ENCODE measurements at regions not wholly inside any gene's neighbourhood (a gene's known extent, or its start where the extent isn't known, plus 50 kb on each side); places are given as distances from the start of the nearest gene placed in this dataset.
"Not testable (repeated sequence)": the region's sequence is repeated elsewhere in the genome, so short reads cannot be mapped to it uniquely, and the experiment has no call there.

- Histone ChIP-seq H3K9me3 (ENCODE audit: control insufficient read depth in 1 of 2, low read length in 2 of 2) (no peaks in the 10 kb centered on the region), H3K4me1 (ENCODE audit: control insufficient read depth in 1 of 2, insufficient read depth in 2 of 2, low read length in 2 of 2) (no peaks in the 10 kb centered on the region), H3K27me3 (ENCODE audit: low read depth, low read length) (no peaks in the 10 kb centered on the region), H3K36me3 (ENCODE audit: control insufficient read depth in 1 of 2, insufficient read depth in 2 of 2, low read length in 2 of 2) (no peaks in the 10 kb centered on the region), H3K27ac (ENCODE audit: low read length) (no peak overlapping the region), H3K4me3 (ENCODE audit: low read depth in 1 of 2, low read length in 2 of 2) (no peak overlapping the region)
These were observed 200.8 kb downstream of the MAT2B start for GRCh38 chr5:163706053-163706771.

GRCh38 chr5:163712011-163712410 lies 206.6 kb downstream of the MAT2B start:
- Histone ChIP-seq H3K4me1 (ENCODE audit: control insufficient read depth in 1 of 2, insufficient read depth in 2 of 2, low read length in 2 of 2) (no peaks in the 10 kb centered on the region), H3K9me3 (ENCODE audit: control insufficient read depth in 1 of 2, low read length in 2 of 2) (no peaks in the 10 kb centered on the region), H3K27ac (ENCODE audit: low read length) (no peak overlapping the region), H3K4me3 (ENCODE audit: low read depth in 1 of 2, low read length in 2 of 2) (no peak overlapping the region), H3K27me3 (ENCODE audit: low read depth, low read length) (no peaks in the 10 kb centered on the region), H3K36me3 (ENCODE audit: control insufficient read depth in 1 of 2, insufficient read depth in 2 of 2, low read length in 2 of 2) (no peaks in the 10 kb centered on the region)

GRCh38 chr5:163718272-163718671 lies 212.9 kb downstream of the MAT2B start:
- Histone ChIP-seq H3K4me3 (ENCODE audit: low read depth in 1 of 2, low read length in 2 of 2) (no peak overlapping the region), H3K36me3 (ENCODE audit: control insufficient read depth in 1 of 2, insufficient read depth in 2 of 2, low read length in 2 of 2) (no peaks in the 10 kb centered on the region), H3K27me3 (ENCODE audit: low read depth, low read length) (no peaks in the 10 kb centered on the region), H3K4me1 (ENCODE audit: control insufficient read depth in 1 of 2, insufficient read depth in 2 of 2, low read length in 2 of 2) (no peaks in the 10 kb centered on the region), H3K27ac (ENCODE audit: low read length) (no peak overlapping the region), H3K9me3 (ENCODE audit: control insufficient read depth in 1 of 2, low read length in 2 of 2) (no peaks in the 10 kb centered on the region)

GRCh38 chr5:163724305-163724704 lies 218.9 kb downstream of the MAT2B start:
- H3K36me3 ChIP-seq (ENCODE audit: control insufficient read depth in 1 of 2, insufficient read depth in 2 of 2, low read length in 2 of 2): no peaks in the 10 kb centered on the region
- no peaks in the 10 kb centered on the region for H3K4me1 ChIP-seq (ENCODE audit: control insufficient read depth in 1 of 2, insufficient read depth in 2 of 2, low read length in 2 of 2)
- H3K4me3 ChIP-seq (ENCODE audit: low read depth in 1 of 2, low read length in 2 of 2): no peak overlapping the region
- no peaks in the 10 kb centered on the region for H3K27me3 ChIP-seq (ENCODE audit: low read depth, low read length)
- no peak overlapping the region for H3K27ac ChIP-seq (ENCODE audit: low read length)
- no peaks in the 10 kb centered on the region for H3K9me3 ChIP-seq (ENCODE audit: control insufficient read depth in 1 of 2, low read length in 2 of 2)

- Histone ChIP-seq H3K4me3 (ENCODE audit: low read depth in 1 of 2, low read length in 2 of 2) (no peak overlapping the region), H3K9me3 (ENCODE audit: control insufficient read depth in 1 of 2, low read length in 2 of 2) (no peaks in the 10 kb centered on the region), H3K27ac (ENCODE audit: low read length) (no peak overlapping the region)
These were observed 221.6 kb downstream of the MAT2B start for GRCh38 chr5:163727028-163727427.

GRCh38 chr5:163730206-163730756 lies 224.9 kb downstream of the MAT2B start:
- Histone ChIP-seq H3K4me3 (ENCODE audit: low read depth in 1 of 2, low read length in 2 of 2) (no peak overlapping the region), H3K27ac (ENCODE audit: low read length) (no peak overlapping the region), H3K9me3 (ENCODE audit: control insufficient read depth in 1 of 2, low read length in 2 of 2) (no peaks in the 10 kb centered on the region), H3K36me3 (ENCODE audit: control insufficient read depth in 1 of 2, insufficient read depth in 2 of 2, low read length in 2 of 2) (no peaks in the 10 kb centered on the region), H3K4me1 (ENCODE audit: control insufficient read depth in 1 of 2, insufficient read depth in 2 of 2, low read length in 2 of 2) (no peaks in the 10 kb centered on the region), H3K27me3 (ENCODE audit: low read depth, low read length) (no peaks in the 10 kb centered on the region)

More at GRCh38 chr5:163727028-163727427, 221.6 kb downstream of the MAT2B start:
- H3K27me3 ChIP-seq (ENCODE audit: low read depth, low read length): no peaks in the 10 kb centered on the region
- no peaks in the 10 kb centered on the region for H3K36me3 ChIP-seq (ENCODE audit: control insufficient read depth in 1 of 2, insufficient read depth in 2 of 2, low read length in 2 of 2)
- H3K4me1 ChIP-seq (ENCODE audit: control insufficient read depth in 1 of 2, insufficient read depth in 2 of 2, low read length in 2 of 2): no peaks in the 10 kb centered on the region

- Histone ChIP-seq H3K27ac (ENCODE audit: low read length) (no peak overlapping the region), H3K36me3 (ENCODE audit: control insufficient read depth in 1 of 2, insufficient read depth in 2 of 2, low read length in 2 of 2) (no peaks in the 10 kb centered on the region), H3K4me3 (ENCODE audit: low read depth in 1 of 2, low read length in 2 of 2) (no peak overlapping the region), H3K9me3 (ENCODE audit: control insufficient read depth in 1 of 2, low read length in 2 of 2) (no peaks in the 10 kb centered on the region), H3K27me3 (ENCODE audit: low read depth, low read length) (no peaks in the 10 kb centered on the region), H3K4me1 (ENCODE audit: control insufficient read depth in 1 of 2, insufficient read depth in 2 of 2, low read length in 2 of 2) (no peaks in the 10 kb centered on the region)
These were observed 225.8 kb downstream of the MAT2B start for GRCh38 chr5:163731256-163731655.

- no peaks in the 10 kb centered on the region for H3K9me3 ChIP-seq (ENCODE audit: control insufficient read depth in 1 of 2, low read length in 2 of 2)
- H3K36me3 ChIP-seq (ENCODE audit: control insufficient read depth in 1 of 2, insufficient read depth in 2 of 2, low read length in 2 of 2): no peaks in the 10 kb centered on the region
- H3K4me3 ChIP-seq (ENCODE audit: low read depth in 1 of 2, low read length in 2 of 2): no peak overlapping the region
- no peak overlapping the region for H3K27ac ChIP-seq (ENCODE audit: low read length)
- no peaks in the 10 kb centered on the region for H3K27me3 ChIP-seq (ENCODE audit: low read depth, low read length)
- no peaks in the 10 kb centered on the region for H3K4me1 ChIP-seq (ENCODE audit: control insufficient read depth in 1 of 2, insufficient read depth in 2 of 2, low read length in 2 of 2)
These were observed 229.7 kb downstream of the MAT2B start for GRCh38 chr5:163735069-163735468.

GRCh38 chr5:163747586-163747985 lies 242.2 kb downstream of the MAT2B start:
- Histone ChIP-seq H3K27me3 (ENCODE audit: low read depth, low read length) (no peaks in the 10 kb centered on the region), H3K4me3 (ENCODE audit: low read depth in 1 of 2, low read length in 2 of 2) (no peak overlapping the region), H3K4me1 (ENCODE audit: control insufficient read depth in 1 of 2, insufficient read depth in 2 of 2, low read length in 2 of 2) (no peaks in the 10 kb centered on the region), H3K9me3 (ENCODE audit: control insufficient read depth in 1 of 2, low read length in 2 of 2) (no peaks in the 10 kb centered on the region), H3K36me3 (ENCODE audit: control insufficient read depth in 1 of 2, insufficient read depth in 2 of 2, low read length in 2 of 2) (no peaks in the 10 kb centered on the region), H3K27ac (ENCODE audit: low read length) (no peak overlapping the region)

GRCh38 chr5:163748934-163749333 lies 243.5 kb downstream of the MAT2B start:
- Histone ChIP-seq H3K27me3 (ENCODE audit: low read depth, low read length) (no peaks in the 10 kb centered on the region), H3K27ac (ENCODE audit: low read length) (no peak overlapping the region), H3K36me3 (ENCODE audit: control insufficient read depth in 1 of 2, insufficient read depth in 2 of 2, low read length in 2 of 2) (no peaks in the 10 kb centered on the region), H3K9me3 (ENCODE audit: control insufficient read depth in 1 of 2, low read length in 2 of 2) (no peaks in the 10 kb centered on the region), H3K4me1 (ENCODE audit: control insufficient read depth in 1 of 2, insufficient read depth in 2 of 2, low read length in 2 of 2) (no peaks in the 10 kb centered on the region), H3K4me3 (ENCODE audit: low read depth in 1 of 2, low read length in 2 of 2) (no peak overlapping the region)

- H3K27me3 ChIP-seq (ENCODE audit: low read depth, low read length); H3K9me3 ChIP-seq (ENCODE audit: control insufficient read depth in 1 of 2, low read length in 2 of 2); H3K27ac ChIP-seq (ENCODE audit: low read length); H3K36me3 ChIP-seq (ENCODE audit: control insufficient read depth in 1 of 2, insufficient read depth in 2 of 2, low read length in 2 of 2); H3K4me3 ChIP-seq (ENCODE audit: low read depth in 1 of 2, low read length in 2 of 2); H3K4me1 ChIP-seq (ENCODE audit: control insufficient read depth in 1 of 2, insufficient read depth in 2 of 2, low read length in 2 of 2): not testable (repeated sequence)
These were observed 245.0 kb downstream of the MAT2B start for GRCh38 chr5:163750415-163750814.

GRCh38 chr5:163755505-163755904 lies 250.1 kb downstream of the MAT2B start:
- no peak overlapping the region for H3K4me3 ChIP-seq (ENCODE audit: low read depth in 1 of 2, low read length in 2 of 2)
- H3K27ac ChIP-seq (ENCODE audit: low read length): no peak overlapping the region

More at GRCh38 chr5:163755505-163755904, 250.1 kb downstream of the MAT2B start:
- Histone ChIP-seq H3K4me1 (ENCODE audit: control insufficient read depth in 1 of 2, insufficient read depth in 2 of 2, low read length in 2 of 2) (no peaks in the 10 kb centered on the region), H3K27me3 (ENCODE audit: low read depth, low read length) (no peaks in the 10 kb centered on the region), H3K36me3 (ENCODE audit: control insufficient read depth in 1 of 2, insufficient read depth in 2 of 2, low read length in 2 of 2) (no peaks in the 10 kb centered on the region), H3K9me3 (ENCODE audit: control insufficient read depth in 1 of 2, low read length in 2 of 2) (no peaks in the 10 kb centered on the region)

All from muscle layer of duodenum (tissue), 2 donors.